ENCODE measurements at regions not wholly inside any gene's neighbourhood (a gene's known extent, or its start where the extent isn't known, plus 50 kb on each side); places are given as distances from the start of the nearest gene placed in this dataset.

DNA sequence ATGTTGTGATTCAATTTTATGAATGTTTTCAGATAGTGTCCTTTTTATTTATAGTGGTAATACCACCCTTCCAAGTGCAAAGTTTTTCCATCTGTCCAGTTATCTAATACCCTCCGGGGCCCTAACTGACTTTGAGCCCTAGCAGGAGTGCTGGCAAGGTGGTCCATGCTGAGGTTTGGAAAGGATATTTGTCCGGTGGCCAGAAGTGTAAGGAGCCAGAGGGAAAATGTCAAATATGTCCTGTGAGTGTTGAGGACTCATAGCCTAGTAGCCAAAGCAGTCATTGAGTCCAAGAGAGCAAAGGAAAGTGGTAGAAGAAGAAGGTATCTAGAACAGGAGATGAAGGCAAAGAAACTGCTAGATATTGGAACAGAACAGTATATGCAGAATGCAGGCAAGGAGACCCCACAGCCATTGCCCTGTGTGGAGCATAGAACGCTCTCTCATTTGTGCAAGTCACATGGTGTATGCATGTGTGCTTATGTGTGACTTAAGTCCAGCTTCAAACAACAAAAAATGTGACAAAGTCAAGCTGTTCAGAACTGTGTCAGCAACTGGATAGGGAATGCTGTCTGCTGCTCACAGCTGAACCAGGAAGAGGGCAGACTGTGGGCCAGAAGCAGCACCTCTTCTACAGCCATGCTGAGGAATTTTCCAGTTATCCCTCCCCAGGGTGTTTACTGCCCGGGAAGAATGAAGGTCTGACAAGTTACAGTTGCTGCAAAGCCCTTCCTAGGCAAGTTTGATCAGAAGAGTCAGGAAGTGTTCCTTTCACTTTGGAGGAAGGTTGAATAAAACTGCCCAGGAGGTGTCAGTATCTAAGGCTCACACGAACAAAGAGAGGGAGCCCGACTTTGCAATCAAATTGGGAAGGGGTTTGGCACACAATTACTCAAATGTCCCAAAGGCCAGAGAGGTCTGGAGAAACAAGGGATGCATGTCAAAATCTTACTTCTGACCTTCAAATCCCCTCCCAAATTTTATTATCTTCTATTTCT lies 463.3 kb upstream of the DMAC1 start:
- DNase-seq: no peak

DNA sequence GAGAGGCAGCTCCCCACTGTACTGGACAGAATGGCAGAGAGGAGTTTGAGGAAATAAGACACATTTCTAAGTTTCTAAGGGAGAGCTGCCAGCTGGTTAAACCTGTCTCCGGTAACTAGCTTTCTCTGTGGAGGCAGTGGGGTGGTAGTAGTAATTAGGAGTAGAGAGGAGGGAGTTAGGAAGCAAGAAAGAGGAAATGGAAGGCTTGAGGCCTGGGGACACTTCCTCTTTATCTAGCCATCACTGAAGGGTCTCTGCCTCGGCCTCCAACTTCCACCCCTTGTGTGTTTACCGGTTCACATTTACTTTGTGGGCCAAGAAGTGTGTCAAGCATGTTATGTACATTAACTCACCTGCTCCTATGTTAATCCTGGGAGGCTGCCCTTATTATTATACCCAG lies 462.2 kb upstream of the DMAC1 start:
- DNase-seq: no peak

DNA sequence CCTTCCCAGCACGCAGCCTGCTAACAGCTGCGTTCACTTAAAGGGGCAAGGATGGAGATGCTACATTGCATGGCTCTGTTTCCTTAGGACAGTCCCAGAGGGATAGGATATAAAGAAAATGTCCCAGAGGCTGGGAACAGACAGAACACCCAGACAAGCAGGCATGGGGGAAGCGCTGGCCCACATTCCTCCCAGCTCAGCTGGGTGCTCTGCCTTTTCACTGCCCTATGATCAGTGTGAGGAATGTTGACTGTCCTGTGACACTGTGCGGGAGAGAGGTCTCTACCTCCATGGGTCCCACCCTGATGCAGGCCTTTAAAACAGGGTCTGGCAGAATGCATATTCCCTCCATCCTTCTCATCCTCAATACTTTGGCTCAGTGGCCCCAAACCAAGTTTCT lies 459.4 kb upstream of the DMAC1 start:
- no peak for DNase-seq

DNA sequence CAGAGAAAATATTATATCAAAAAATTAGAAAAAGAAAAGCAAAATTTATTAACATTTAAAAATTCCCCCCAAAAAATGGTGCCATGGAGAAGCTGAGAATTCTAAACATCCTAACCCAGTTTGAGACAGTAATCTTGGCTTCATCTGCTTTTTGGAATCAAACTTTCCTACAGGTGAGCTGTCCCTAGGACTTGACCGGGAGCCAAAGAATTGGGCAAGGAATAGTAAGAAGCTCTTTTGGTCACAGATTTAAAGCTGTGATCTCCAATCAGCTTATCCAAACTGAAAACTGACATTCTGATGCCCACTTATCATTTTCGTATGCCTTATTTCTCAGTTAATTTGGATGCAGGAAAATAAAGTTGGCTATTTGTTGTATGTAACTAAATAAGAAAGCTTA lies 457.3 kb upstream of the DMAC1 start:
- DNase-seq: no peak

DNA sequence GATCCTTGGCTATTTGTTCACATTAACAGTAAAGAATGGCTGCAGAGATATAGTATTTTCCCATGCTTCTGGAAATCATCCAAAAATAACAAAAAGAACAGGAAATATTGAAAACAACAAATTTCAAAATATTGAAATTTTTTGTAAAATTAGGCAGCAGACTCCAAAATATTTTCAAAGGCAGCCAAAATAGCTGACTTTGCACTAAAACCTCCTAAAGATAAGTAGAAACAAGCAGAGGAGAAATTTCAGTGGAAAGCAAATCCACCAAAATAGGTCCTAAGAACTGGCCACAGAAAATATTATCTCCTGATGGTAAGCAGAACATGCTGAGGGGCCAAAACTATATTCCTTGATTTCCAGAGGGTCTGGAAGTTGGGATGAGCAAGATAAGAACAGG lies 456.3 kb upstream of the DMAC1 start:
- DNase-seq: no peak

DNA sequence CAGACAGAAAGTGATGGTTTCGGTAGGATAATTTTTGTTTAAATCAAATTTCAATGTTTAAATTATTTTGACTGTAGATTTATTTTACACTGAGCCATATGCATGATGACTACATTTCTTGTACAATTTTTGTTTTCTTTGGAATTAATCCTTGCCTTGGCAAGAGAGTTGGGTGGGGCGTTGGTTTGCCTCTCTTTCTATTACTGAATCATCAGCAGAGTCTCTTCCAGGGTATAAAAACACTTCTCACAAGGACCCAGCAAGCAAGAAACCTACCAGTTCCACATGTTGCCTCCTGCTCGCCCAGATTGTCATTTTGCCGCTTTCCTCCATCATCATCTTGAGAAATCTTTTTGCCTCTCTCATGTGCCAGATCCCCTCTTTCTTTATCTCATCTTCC lies 455.0 kb upstream of the DMAC1 start:
- no peak for DNase-seq

DNA sequence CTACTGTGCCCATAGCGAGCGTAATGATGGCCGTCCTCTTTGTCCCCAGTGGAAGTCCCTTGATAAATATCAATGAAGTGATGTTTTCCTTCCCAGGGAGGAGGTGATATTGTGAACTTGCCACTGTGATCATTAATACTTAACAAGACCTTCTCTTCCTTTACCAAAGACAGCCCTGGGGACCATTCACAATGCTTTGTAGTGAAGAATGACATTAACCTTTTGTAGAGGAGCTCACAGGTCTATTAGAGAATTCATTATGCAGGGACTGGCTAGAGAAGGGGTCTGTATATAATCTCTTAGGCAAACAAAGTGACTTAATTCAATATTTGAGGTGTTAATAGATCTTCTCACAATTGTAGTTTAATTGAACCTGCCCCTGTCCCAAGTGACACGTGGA lies 452.9 kb upstream of the DMAC1 start:
- DNase-seq: no peak

DNA sequence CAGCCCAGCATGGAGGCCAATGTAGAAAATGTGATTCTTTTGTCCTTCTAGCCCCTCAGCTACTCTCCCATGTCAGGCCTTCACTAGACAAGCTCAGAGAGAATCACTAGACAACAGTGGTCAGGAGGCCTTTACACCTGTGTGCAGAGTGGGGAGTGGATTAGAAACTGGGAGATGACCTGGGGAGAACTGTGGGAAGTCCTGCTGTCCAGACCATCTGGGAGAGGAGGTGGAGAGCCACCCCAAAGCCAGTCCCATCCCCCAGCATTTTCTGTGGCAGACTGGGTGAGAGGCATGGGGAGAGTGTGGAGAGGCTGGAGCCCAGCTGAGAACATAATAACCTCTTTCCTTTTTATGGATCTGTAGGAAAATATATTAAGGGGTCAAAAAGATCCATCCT lies 452.0 kb upstream of the DMAC1 start:
- DNase-seq: no peak

DNA sequence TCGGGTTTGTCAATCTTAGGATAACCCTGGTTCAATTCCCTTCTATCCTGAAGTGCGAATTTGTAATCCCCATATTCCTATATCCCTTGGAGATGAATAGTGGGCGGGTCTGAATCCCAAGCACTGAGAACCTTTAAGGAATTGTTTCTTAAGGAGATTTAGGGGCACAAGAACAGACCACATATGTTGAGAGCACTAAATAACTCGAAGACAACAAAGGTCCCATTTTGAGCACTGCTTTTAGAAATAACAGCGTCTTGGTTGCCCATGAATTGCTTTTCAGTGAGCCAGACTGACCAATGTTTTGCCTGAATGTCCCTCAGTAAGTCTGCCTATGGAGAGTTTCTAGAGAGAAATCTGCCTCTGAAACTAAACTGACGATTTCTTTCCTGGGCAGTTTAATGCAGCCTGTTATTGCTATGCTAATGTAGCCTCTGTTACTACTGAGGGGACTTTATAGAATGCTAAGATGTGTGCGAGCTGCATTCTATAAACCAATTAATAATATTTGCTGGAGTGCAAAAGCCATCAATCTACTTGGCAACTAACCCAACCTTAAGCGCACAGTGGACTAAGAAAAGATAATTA lies 445.0 kb upstream of the DMAC1 start:
- DNase-seq: no peak

DNA sequence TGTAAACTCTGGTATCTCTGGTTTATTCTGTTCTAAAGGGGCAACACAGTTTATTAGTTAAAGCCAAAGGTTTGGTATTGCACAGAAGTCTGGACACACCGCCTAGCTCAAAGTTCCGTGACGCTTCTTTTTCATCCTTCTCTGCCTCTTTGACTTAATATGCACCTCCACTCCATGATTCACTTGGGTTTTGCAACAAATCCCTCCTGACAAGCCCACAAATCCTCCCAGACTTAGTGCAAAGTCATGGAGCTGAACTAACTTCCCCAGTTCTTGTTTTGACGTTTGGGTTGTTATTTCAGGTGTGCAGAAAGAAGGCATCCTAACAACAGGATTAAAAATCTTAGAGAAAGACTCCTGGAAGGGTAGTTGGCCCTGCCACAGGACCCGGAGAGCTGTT lies 441.6 kb upstream of the DMAC1 start:
- DNase-seq: no peak

DNA sequence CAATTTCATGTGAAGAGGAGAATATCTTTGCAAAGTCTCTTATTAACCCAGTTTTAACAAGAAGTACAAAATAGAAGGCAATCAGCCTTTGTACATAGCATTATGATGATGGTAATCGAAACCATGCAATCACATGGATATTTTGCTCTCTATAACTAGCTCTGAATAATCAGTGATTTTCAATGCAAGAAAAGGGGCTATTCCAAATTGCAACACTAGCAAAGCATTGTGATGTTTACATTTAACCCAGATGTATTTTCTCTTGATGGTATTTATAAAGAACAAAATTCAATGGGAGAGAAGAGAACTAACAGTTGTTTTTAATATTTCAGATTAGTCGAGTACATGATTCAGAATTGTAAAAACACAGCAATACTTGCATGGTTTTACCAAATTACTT lies 437.5 kb upstream of the DMAC1 start:
- no peak for DNase-seq

DNA sequence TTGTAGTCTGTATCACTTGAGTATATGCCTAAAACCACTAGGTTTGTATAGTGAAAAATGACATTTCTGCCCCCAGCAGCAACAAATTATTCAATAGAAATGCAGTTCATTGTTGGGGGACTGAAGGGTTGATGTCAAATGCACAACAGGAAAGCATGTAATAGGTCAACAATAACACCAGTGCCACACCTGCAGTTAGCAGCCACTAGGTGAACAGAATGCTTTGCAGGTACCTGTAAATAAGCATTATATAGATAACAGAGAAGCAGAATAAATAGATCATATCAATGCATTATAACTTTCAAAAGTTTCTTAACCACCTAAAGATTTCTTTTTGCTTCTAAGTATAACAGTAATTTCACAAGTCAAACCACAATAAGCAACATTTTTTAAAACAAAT lies 435.9 kb upstream of the DMAC1 start:
- no peak for DNase-seq

DNA sequence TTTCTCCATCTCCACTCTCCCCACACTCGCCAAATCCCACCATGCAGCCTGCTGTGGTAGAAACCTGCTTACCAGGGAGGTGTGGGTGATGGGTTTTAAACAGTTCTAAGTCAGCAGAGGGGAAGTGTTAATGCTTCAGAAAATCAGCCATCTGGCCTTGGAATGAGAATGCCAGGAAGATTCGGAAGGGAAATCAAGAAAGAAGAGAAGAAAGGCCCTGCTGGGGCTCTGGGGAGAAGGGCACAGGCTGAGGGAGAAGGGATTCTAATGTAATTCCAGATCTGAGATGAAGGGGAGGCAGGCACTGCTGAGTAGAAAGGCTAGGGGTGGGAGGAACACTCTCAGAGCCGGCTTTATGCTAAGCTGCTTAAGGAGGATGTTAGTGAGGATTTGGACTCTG lies 434.7 kb upstream of the DMAC1 start:
- no peak for DNase-seq

DNA sequence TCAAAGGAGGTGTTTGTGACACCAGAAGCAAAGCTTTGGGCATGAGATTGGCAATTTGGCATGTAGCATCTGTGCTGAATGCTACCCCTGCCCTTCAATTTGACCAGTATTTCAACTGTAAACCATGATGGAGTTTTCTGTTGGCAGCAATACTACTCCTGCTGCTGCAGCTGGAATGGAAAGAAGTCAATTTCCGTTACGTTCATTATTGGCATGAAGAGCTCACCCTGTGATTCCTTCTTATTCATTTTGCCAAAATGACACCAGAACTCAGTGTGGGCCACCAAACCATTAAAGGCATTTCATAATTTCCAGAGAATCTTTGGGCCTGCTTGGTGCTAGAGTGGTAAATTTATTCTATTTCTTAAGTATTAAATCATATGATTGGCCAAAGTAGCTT lies 433.1 kb upstream of the DMAC1 start:
- DNase-seq: no peak

DNA sequence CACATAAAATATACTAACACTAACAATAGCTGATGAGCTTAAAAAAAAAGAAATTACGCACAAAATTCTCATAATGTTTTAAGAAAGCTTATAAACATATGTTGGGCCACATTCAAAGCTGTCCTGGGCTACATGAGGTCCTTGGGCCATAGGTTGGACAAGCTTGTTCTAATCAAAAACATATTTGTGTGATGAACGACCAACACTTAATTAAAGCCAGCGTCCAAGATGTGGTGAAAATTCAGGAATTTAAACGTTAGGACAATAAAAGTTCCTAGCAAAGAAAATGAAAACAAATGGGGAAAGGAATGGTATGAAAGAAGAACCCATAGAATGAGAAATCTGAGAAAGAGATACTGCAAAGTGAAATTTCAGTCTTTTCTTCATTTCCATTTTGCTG lies 429.6 kb upstream of the DMAC1 start:
- DNase-seq: no peak

DNA sequence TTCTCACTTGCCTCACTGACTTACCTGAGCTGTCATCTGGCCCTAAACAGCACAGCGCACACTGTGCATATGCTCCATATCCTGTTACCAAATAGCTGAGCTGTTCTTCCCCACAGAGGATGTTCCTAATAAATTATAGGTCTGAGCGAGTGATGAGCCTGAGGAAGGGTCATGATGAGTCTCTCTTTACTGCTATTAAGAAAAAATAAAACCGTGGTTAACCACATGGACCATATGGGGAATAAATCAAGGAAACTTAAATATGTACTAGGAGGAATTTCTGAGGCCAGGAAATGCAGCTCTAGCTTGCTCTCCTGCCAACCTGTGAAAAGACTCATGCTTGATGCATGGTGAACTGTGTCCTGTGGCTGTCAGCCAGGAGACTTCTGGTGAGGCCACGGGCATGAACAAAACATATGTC lies 424.8 kb upstream of the DMAC1 start:
- DNase-seq: no peak

DNA sequence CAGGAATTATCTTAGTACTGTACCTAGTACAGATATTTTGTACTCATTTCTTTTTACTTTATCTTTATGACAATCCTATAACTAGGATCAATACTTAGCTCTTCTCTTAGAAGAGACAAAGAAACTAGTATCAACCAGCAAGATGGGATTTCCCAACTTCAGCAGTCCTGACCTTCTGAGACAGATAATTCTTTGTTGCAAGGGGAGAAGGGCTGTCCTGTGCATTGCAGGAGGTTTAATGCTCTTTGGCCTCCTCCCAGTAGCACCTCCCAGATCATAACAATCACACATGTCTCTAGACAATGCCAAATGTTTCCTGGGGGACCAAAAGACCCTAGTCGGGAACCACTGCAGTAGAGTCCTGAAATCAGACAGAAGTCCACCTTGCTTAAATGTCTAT lies 424.3 kb upstream of the DMAC1 start:
- no peak for DNase-seq

DNA sequence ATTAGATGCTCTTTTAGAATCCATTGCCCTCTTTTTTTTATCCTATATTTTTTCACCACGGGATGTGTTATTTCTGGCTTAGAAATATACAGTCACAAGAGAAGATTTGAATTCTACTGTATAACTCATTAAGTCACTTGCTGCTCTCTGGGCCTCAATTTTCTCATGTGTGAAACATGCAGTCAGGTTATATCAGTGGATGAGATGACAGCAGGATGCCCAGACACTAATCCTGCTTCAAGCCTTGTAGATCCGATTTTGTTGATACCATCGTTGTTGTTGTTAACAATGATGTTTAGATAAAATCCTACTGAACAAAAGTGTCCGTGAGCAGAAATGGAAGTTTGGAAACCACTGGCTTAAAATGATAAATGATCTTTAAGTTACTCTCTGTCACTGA lies 421.9 kb upstream of the DMAC1 start:
- no peak for DNase-seq

DNA sequence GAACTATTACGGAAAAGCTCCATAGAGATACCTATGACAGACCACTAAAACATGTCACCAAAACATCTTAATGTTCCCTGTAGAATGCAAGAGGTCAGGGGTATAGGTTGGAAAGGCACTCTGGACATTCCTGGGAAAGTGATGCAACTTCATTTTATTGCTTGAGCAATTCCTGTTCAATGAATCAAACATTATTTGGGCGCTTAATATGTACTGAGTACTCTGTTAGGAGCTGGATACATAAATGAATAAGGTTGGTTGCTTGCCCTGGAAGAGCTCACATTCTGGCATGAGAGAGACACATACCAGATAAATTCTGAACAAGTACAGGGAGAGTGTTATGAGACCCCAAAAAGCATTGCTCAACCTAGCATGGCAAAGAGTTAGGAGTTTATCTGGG lies 408.9 kb upstream of the DMAC1 start:
- DNase-seq: no peak

DNA sequence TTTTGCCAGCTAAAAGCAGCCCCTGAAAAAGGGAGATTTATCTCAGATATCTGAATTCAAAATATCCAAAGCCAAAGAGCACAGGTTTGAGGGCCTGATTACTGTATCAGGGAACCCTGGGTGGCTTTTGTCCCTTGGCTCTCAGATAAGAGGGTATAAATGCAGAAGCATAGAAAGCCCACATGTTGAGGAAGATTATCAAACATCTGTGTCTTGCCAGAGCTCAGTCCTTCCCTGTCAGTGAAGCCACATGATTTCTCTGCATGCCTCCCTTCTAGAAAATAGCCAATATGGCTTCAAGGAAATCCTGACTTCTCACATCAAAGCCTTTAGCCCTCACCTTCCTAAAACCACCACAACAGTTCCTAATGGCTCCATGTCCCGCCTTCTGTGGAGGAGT lies 408.0 kb upstream of the DMAC1 start:
- no peak for DNase-seq

DNA sequence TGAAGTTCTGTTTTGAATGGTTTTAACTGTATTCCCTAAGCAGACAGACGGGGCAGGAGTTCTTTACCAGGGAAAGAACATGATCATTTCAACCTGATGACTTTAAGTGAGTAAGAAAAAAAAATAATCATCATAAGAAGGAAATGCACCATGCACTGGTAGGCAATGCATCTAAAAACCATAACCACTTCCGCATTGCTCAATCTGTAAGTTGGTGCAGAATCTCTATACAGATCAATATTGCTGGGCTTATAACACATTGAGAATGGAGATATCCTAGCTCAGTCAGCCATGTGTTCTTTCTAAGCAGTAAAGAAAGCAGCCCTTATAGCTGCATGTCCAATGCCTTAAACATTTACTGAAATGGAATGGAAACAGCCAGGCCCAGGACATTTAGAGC lies 407.1 kb upstream of the DMAC1 start:
- no peak for DNase-seq

DNA sequence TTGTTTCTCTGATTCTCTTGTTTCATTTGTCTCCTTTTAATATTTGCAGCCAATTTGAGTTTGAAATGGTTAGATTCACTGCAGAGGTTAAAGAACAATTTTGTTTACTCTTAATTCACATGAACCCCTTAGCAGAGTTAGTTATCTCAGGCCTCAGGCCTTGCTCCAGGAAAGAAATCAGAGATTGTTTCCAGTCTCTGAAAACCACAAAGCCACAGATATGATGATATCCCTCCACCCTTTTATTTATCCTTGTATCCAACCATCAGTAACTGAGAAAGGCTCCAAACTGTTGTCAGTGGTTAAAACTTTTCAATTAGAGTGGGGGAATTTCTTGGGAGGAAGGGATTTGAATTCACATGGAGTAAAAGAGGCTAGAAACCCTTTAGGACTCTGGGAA lies 406.0 kb upstream of the DMAC1 start:
- DNase-seq: no peak

DNA sequence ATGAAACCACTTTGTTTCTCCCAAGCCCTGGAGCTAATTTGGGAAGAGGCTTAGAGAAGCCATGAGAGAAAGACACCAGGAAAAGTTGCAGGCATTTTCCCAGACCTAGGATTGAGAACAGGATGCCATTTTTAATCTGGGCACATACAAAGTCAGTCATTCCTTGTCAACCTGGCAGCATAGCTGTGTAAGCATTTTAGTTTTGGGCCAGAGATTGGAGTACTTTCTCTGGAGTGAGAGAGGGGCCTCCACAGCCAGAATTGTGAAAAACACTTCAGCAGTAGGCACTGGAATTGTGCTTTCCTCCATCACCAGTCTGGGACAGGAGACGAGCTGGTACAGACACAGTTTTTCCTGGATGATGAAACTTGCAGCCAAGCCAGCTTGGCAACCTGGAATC lies 390.3 kb upstream of the DMAC1 start:
- no peak for DNase-seq

DNA sequence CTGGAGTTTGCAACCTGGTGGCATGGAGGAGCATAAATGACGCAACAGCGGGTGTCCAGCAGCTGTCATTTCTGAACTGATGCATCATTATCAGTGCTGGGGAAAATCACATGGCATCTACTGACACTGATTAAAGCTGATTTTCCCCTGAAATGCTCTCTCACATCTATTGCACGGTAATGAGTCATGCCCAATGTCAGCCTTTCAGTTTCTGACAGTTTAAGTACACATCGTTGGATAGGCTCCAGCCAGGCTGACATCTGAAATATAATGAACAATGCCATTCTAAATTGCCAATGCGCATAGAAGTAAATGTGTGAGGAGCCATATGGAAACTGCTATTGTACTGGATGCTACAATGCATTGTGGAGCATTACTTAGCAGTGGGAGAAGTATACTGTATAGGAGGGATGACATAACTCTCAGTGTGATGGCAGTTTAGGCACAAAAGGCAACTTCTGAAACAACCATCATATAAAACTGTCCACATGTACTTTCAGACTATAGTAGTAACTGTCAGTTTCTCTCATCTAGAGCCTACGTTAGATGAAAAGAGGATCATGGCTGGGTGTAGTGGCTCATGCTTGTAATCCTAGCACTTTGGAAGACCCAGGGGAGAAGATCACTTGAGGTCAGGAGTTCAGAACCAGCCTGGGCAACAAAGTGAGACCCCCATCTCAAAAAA lies 389.3 kb upstream of the DMAC1 start:
- DNase-seq: no peak

Data from NCI-H2107 (cell line).